SK-N-SH (cell line): ENCODE measurements at regions not wholly inside any gene's neighbourhood (a gene's known extent, or its start where the extent isn't known, plus 50 kb on each side); places are given as distances from the start of the nearest gene placed in this dataset.

Experiments
- CTCF ChIA-PET: fragments of 300-600, 350-600 bp; formaldehyde crosslinking; extraction: SDS; loops from one replicate; lab custom pipeline; 2021; lab: Yijun Ruan, JAX
- POLR2A ChIA-PET: fragments of 350-600 bp; sonication (Branson Sonifier 250); formaldehyde crosslinking; extraction: SDS; loops from one replicate; lab custom pipeline; 2020; ENCODE audit warnings: antibody characterized with exemption, inconsistent platforms; lab: Yijun Ruan, JAX
- DNase-seq: peaks from one replicate; pipeline ENCODE4 v3.0.0; 2012
- H2AFZ ChIP-seq: fragments of 200-600 bp; sonication (generic); 2 replicates; pipeline ENCODE4 v1.8.1; 2016; ENCODE audit warnings: antibody characterized with exemption, mild to moderate bottlenecking, low read depth
- H3F3A ChIP-seq: fragments of 200-600 bp; sonication (generic); replicated peaks from 2 replicates; pipeline ENCODE3; 2016; ENCODE audit warnings: antibody characterized with exemption, mild to moderate bottlenecking; ENCODE audit not compliant: insufficient read depth
- H3K27ac ChIP-seq, 2 experiments: fragments of 200-500 bp in 1 of 2; fragments of 200-600 bp in 1 of 2; sonication (Bioruptor generic) in 1 of 2; sonication (generic), shearing (Covaris generic) in 1 of 2; 2 replicates each; pipeline versions ENCODE4 v1.5.1 to v1.6.1; 2014 to 2016; ENCODE audit warnings: low read depth in 2 of 2, inconsistent platforms in 1 of 2, low read length in 1 of 2, mild to moderate bottlenecking in 1 of 2, mixed read lengths in 1 of 2
- H3K27me3 ChIP-seq: fragments of 200-600 bp; sonication (generic), shearing (Covaris generic); 2 replicates; pipeline ENCODE4 v1.6.1; 2016; ENCODE audit warnings: mixed run types; ENCODE audit not compliant: insufficient read depth
- H3K36me3 ChIP-seq, 2 experiments: fragments of 200-500 bp in 1 of 2; fragments of 200-600 bp in 1 of 2; sonication (Bioruptor generic) in 1 of 2; sonication (generic) in 1 of 2; replicated peaks in 1 of 2; 2 replicates each; pipeline versions ENCODE3 to v1.5.1; 2014 to 2016; ENCODE audit warnings: low read length in 1 of 2, mild to moderate bottlenecking in 1 of 2; ENCODE audit not compliant: insufficient read depth in 2 of 2, control insufficient read depth in 1 of 2
- H3K4me1 ChIP-seq, 2 experiments: fragments of 200-500 bp in 1 of 2; fragments of 200-600 bp in 1 of 2; sonication (Bioruptor generic) in 1 of 2; sonication (generic), shearing (Covaris generic) in 1 of 2; 2 replicates each; pipeline versions ENCODE4 v1.5.1 to v1.6.1; 2014 to 2016; ENCODE audit warnings: low read depth in 1 of 2, low read length in 1 of 2, mixed run types in 1 of 2; ENCODE audit not compliant: insufficient read depth in 2 of 2, control insufficient read depth in 1 of 2
- H3K4me2 ChIP-seq: fragments of 200-600 bp; sonication (generic), shearing (Covaris generic); 2 replicates; pipeline ENCODE4 v1.6.1; 2017; ENCODE audit warnings: mixed run types
- H3K4me3 ChIP-seq, 2 experiments: fragments of 200-500 bp in 1 of 2; fragments of 200-600 bp in 1 of 2; sonication (Bioruptor generic) in 1 of 2; sonication (generic), shearing (Covaris generic) in 1 of 2; 2 replicates each; pipeline versions ENCODE4 v1.5.1 to v1.8.1; 2014 to 2016; ENCODE audit warnings: low read depth in 2 of 2, inconsistent platforms in 1 of 2, low read length in 1 of 2, mild to moderate bottlenecking in 1 of 2, mixed read lengths in 1 of 2, moderate library complexity in 1 of 2
- H3K79me2 ChIP-seq: fragments of 200-600 bp; sonication (generic); 2 replicates; pipeline ENCODE4 v1.8.1; 2017; ENCODE audit warnings: mild to moderate bottlenecking; ENCODE audit not compliant: insufficient read depth
- H3K9ac ChIP-seq: fragments of 200-600 bp; sonication (generic); 2 replicates; pipeline ENCODE4 v1.6.1; 2017; ENCODE audit warnings: mixed run types
- H3K9me2 ChIP-seq: fragments of 200-600 bp; sonication (generic); 2 replicates; pipeline ENCODE4 v1.6.1; 2017; ENCODE audit warnings: mixed run types
- H3K9me3 ChIP-seq: fragments of 200-600 bp; sonication (generic); 2 replicates; pipeline ENCODE4 v1.6.1; 2017; ENCODE audit warnings: mixed run types, mild to moderate bottlenecking, moderate library complexity
- H4K20me1 ChIP-seq: fragments of 200-600 bp; sonication (generic); 2 replicates; pipeline ENCODE4 v1.6.1; 2017; ENCODE audit warnings: mild to moderate bottlenecking, mixed run types; ENCODE audit not compliant: insufficient read depth
- CTCF ChIP-seq: fragments of 200-600 bp; sonication (generic); IDR thresholded peaks from 2 replicates; pipeline ENCODE4 v1.6.1; 2017; ENCODE audit warnings: antibody characterized with exemption, mild to moderate bottlenecking, moderate library complexity
- ELF1 ChIP-seq: IDR thresholded peaks from 2 replicates; pipeline ENCODE4 v1.4.0; 2012
- EZH2phosphoT487 ChIP-seq: fragments of 200-600 bp; sonication (generic); IDR thresholded peaks from 2 replicates; pipeline ENCODE4 v1.6.1; 2017; ENCODE audit warnings: low read depth, mixed run types, mild to moderate bottlenecking, antibody characterized with exemption, moderate library complexity, borderline replicate concordance
- GABPA ChIP-seq: IDR thresholded peaks from 2 replicates; pipeline ENCODE4 v1.4.0; 2012; ENCODE audit warnings: low read depth, mild to moderate bottlenecking
- NFIC ChIP-seq: IDR thresholded peaks from 2 replicates; pipeline ENCODE4 v1.4.0; 2012; ENCODE audit warnings: borderline replicate concordance
- NRF1 ChIP-seq: IDR thresholded peaks from 2 replicates; pipeline ENCODE4 v1.6.1; 2012; ENCODE audit warnings: low read depth, mild to moderate bottlenecking, low read length
- RAD21 ChIP-seq: IDR thresholded peaks from 2 replicates; pipeline ENCODE4 v1.6.1; 2012; ENCODE audit warnings: mild to moderate bottlenecking, low read length
- SIN3A ChIP-seq: IDR thresholded peaks from 2 replicates; pipeline ENCODE4 v1.6.1; 2012; ENCODE audit warnings: low read depth, mild to moderate bottlenecking, low read length, moderate library complexity, borderline replicate concordance
- SMC3 ChIP-seq: IDR thresholded peaks from 2 replicates; pipeline ENCODE4 v1.6.1; 2012; ENCODE audit warnings: low read depth, low read length, improper control_type of control experiment
- USF2 ChIP-seq: fragments of 150-350 bp; IDR thresholded peaks from 2 replicates; pipeline ENCODE4 v1.6.1; 2017; ENCODE audit warnings: antibody characterized with exemption, low read length, low read depth, borderline replicate concordance
- YY1 ChIP-seq: IDR thresholded peaks from 2 replicates; pipeline ENCODE4 v1.4.0; 2012; ENCODE audit warnings: low read depth, mild to moderate bottlenecking
- ZBTB33 ChIP-seq: IDR thresholded peaks from 2 replicates; pipeline ENCODE4 v1.4.0; 2012; ENCODE audit warnings: low read depth, borderline replicate concordance
- WGBS: methylation state at CpG from one replicate; pipeline ENCODE4 v1.1.6; 2017; ENCODE audit warnings: low lambda C conversion rate; 5-methylcytosine and 5-hydroxymethylcytosine counted together

GRCh38 chr19:30625947-30626625 lies 253.9 kb downstream of the ZNF536 start (continued):
- no peak for TF ChIP-seq YY1
- no peak for TF ChIP-seq ELF1
- no peak for TF ChIP-seq GABPA
- no peak for TF ChIP-seq RAD21
- TF ChIP-seq, all 33 proteins: peak for 0

- POLR2A ChIA-PET, result no interaction called here
- no peak for DNase-seq
- H3K4me1 ChIP-seq, result no peaks in the 10 kb centered on the region
- H3K4me2 ChIP-seq, result no peak overlapping the region
- H3K27ac ChIP-seq, result no peak overlapping the region
- no peaks in the 10 kb centered on the region for H3K9me2 ChIP-seq
- no peaks in the 10 kb centered on the region for H4K20me1 ChIP-seq
- no peak overlapping the region for H2AFZ ChIP-seq
- H3K27me3 ChIP-seq, result no peaks in the 10 kb centered on the region
- TF ChIP-seq ZBTB33, result no peak
- TF ChIP-seq SIN3A, result no peak
- TF ChIP-seq SMC3, result no peak
- TF ChIP-seq CTCF, result no peak
- TF ChIP-seq NRF1, result no peak
- no peak for TF ChIP-seq NFIC
- TF ChIP-seq EZH2phosphoT487, result no peak
- no peak for TF ChIP-seq USF2
- H3K36me3 ChIP-seq, result no peaks in the 10 kb centered on the region
- no peak overlapping the region for H3K4me3 ChIP-seq
- H3K9me3 ChIP-seq, result no peaks in the 10 kb centered on the region; the same call in 1 of the 2 replicates
- CTCF ChIA-PET, result no interaction called here
- WGBS, result 62% methylated on average over 5 of the region's 5 CpGs
- no peaks in the 10 kb centered on the region for H3F3A ChIP-seq
- no peaks in the 10 kb centered on the region for H3K79me2 ChIP-seq
- no peak overlapping the region for H3K9ac ChIP-seq
These were observed 250.1 kb downstream of the ZNF536 start for GRCh38 chr19:30622276-30622675.
